Activated CD8-positive, alpha-beta memory T cell treated with anti-CD3 and anti-CD28 coated beads, Interleukin-2, amount 10 ng/mL, durations not matched to agents 7 days and 5 days (primary cell): ENCODE measurements at regions not wholly inside any gene's neighbourhood (a gene's known extent, or its start where the extent isn't known, plus 50 kb on each side); places are given as distances from the start of the nearest gene placed in this dataset.

Experiments
- ATAC-seq: fragments of 150-1000 bp; cut with Tn5 transposase; one replicate; pipeline ENCODE4 v1.10.0; 2021; ENCODE audit warnings: moderate library complexity
- CTCF ChIA-PET: fragments of 350-600 bp; sonication (Branson Sonifier 250); formaldehyde crosslinking; loops from one replicate; lab custom pipeline; 2021; ENCODE audit warnings: antibody characterized with exemption; lab: Charles Lee
- DNase-seq: peaks from one replicate; pipeline ENCODE4 v3.0.0-alpha.2; 2020
- H3K27ac Mint-ChIP-seq: one replicate; pipeline ENCODE4 v1.8.0; 2021; ENCODE audit warnings: mild to moderate bottlenecking, mixed read lengths
- H3K27me3 Mint-ChIP-seq: one replicate; pipeline ENCODE4 v1.8.0; 2021; ENCODE audit warnings: mixed read lengths
- H3K36me3 Mint-ChIP-seq: one replicate; pipeline ENCODE4 v1.8.0; 2021; ENCODE audit warnings: mild to moderate bottlenecking, mixed read lengths
- H3K4me1 Mint-ChIP-seq: one replicate; pipeline ENCODE4 v1.8.0; 2021; ENCODE audit warnings: mixed read lengths
- H3K4me3 Mint-ChIP-seq: one replicate; pipeline ENCODE4 v1.8.0; 2021; ENCODE audit warnings: mild to moderate bottlenecking, moderate library complexity, mixed read lengths
- H3K9me3 Mint-ChIP-seq: one replicate; pipeline ENCODE4 v1.8.0; 2022; ENCODE audit warnings: low read depth, mixed read lengths

- no peak for DNase-seq
- no peak overlapping the region for H3K27ac Mint-ChIP-seq
Observed at GRCh38 chr4:13836946-13837912, 209.7 kb upstream of the BOD1L1 start.

GRCh38 chr4:13840502-13841190 is 213.1 kb upstream of the BOD1L1 start:
- Mint-ChIP-seq H3K4me3 (no peak overlapping the region), H3K27me3 (no peaks in the 10 kb centered on the region), H3K4me1 (no peaks in the 10 kb centered on the region)

More at GRCh38 chr4:13836946-13837912, 209.7 kb upstream of the BOD1L1 start:
- Mint-ChIP-seq H3K36me3 (no peaks in the 10 kb centered on the region), H3K9me3 (no peaks in the 10 kb centered on the region), H3K4me3 (no peak overlapping the region), H3K27me3 (no peaks in the 10 kb centered on the region), H3K4me1 (no peaks in the 10 kb centered on the region)
- ATAC-seq = no peak
- CTCF ChIA-PET = no interaction called here

GRCh38 chr4:13844740-13845139 is 217.2 kb upstream of the BOD1L1 start:
- Mint-ChIP-seq H3K4me1 (no peaks in the 10 kb centered on the region), H3K27me3 (no peaks in the 10 kb centered on the region), H3K36me3 (no peaks in the 10 kb centered on the region), H3K4me3 (no peak overlapping the region), H3K27ac (no peak overlapping the region), H3K9me3 (no peaks in the 10 kb centered on the region)
- ATAC-seq = no peak
- DNase-seq = no peak
- CTCF ChIA-PET = no interaction called here

More at GRCh38 chr4:13840502-13841190, 213.1 kb upstream of the BOD1L1 start:
- no peak overlapping the region for H3K27ac Mint-ChIP-seq
- CTCF ChIA-PET = no interaction called here
- H3K36me3 Mint-ChIP-seq = no peaks in the 10 kb centered on the region
- no peak for DNase-seq
- H3K9me3 Mint-ChIP-seq = no peaks in the 10 kb centered on the region
- ATAC-seq = no peak

GRCh38 chr4:13849778-13850177 is 222.3 kb upstream of the BOD1L1 start:
- no peaks in the 10 kb centered on the region for H3K9me3 Mint-ChIP-seq
- no peak for DNase-seq
- H3K4me3 Mint-ChIP-seq = no peak overlapping the region
- no peaks in the 10 kb centered on the region for H3K4me1 Mint-ChIP-seq
- H3K36me3 Mint-ChIP-seq = no peaks in the 10 kb centered on the region
- ATAC-seq = no peak
- H3K27me3 Mint-ChIP-seq = no peaks in the 10 kb centered on the region
- CTCF ChIA-PET = no interaction called here
- H3K27ac Mint-ChIP-seq = no peak overlapping the region

GRCh38 chr4:13851085-13851940 is 223.8 kb upstream of the BOD1L1 start:
- DNase-seq = no peak
- Mint-ChIP-seq H3K4me1 (no peaks in the 10 kb centered on the region), H3K9me3 (no peaks in the 10 kb centered on the region), H3K4me3 (no peak overlapping the region), H3K27ac (no peak overlapping the region), H3K36me3 (no peaks in the 10 kb centered on the region), H3K27me3 (no peaks in the 10 kb centered on the region)
- CTCF ChIA-PET = no interaction called here
- ATAC-seq = no peak

- H3K36me3 Mint-ChIP-seq = no peaks in the 10 kb centered on the region
- H3K9me3 Mint-ChIP-seq = no peaks in the 10 kb centered on the region
- H3K27ac Mint-ChIP-seq = no peak overlapping the region
- H3K27me3 Mint-ChIP-seq = no peaks in the 10 kb centered on the region
- no peak overlapping the region for H3K4me3 Mint-ChIP-seq
- H3K4me1 Mint-ChIP-seq = no peaks in the 10 kb centered on the region
- ATAC-seq (no peak), DNase-seq (no peak)
- CTCF ChIA-PET = no interaction called here
Observed at GRCh38 chr4:13852411-13852810, 224.9 kb upstream of the BOD1L1 start.

- no peak for ATAC-seq
- Mint-ChIP-seq H3K36me3 (no peaks in the 10 kb centered on the region), H3K27ac (no peak overlapping the region), H3K9me3 (no peaks in the 10 kb centered on the region), H3K4me1 (no peaks in the 10 kb centered on the region), H3K4me3 (no peak overlapping the region), H3K27me3 (no peaks in the 10 kb centered on the region)
- DNase-seq = no peak
- CTCF ChIA-PET = no interaction called here
Observed at GRCh38 chr4:13856387-13856786, 228.9 kb upstream of the BOD1L1 start.

- Mint-ChIP-seq H3K4me3 (no peak overlapping the region), H3K27me3 (no peaks in the 10 kb centered on the region), H3K36me3 (no peaks in the 10 kb centered on the region), H3K27ac (no peak overlapping the region), H3K9me3 (peaks cover 2% of the 10 kb centered on the region), H3K4me1 (no peaks in the 10 kb centered on the region)
- CTCF ChIA-PET = no interaction called here
- ATAC-seq = no peak
- no peak for DNase-seq
Observed at GRCh38 chr4:13857397-13857796, 229.9 kb upstream of the BOD1L1 start.

- no peaks in the 10 kb centered on the region for H3K4me1 Mint-ChIP-seq
- no peak for DNase-seq
- ATAC-seq = no peak
- no peak overlapping the region for H3K4me3 Mint-ChIP-seq
- H3K36me3 Mint-ChIP-seq = no peaks in the 10 kb centered on the region
- no peaks in the 10 kb centered on the region for H3K27me3 Mint-ChIP-seq
- CTCF ChIA-PET = no interaction called here
- no peak overlapping the region for H3K27ac Mint-ChIP-seq
- peaks cover 2% of the 10 kb centered on the region for H3K9me3 Mint-ChIP-seq
Observed at GRCh38 chr4:13857800-13858199, 230.3 kb upstream of the BOD1L1 start.

- CTCF ChIA-PET = no interaction called here
Observed at GRCh38 chr4:13859423-13859822, 231.9 kb upstream of the BOD1L1 start.

GRCh38 chr4:13860126-13860525 is 232.6 kb upstream of the BOD1L1 start:
- DNase-seq (no peak), ATAC-seq (no peak)
- Mint-ChIP-seq H3K27me3 (no peaks in the 10 kb centered on the region), H3K9me3 (peaks cover 8% of the 10 kb centered on the region), H3K36me3 (no peaks in the 10 kb centered on the region), H3K4me1 (no peaks in the 10 kb centered on the region), H3K4me3 (no peak overlapping the region), H3K27ac (no peak overlapping the region)
- CTCF ChIA-PET = no interaction called here

More at GRCh38 chr4:13859423-13859822, 231.9 kb upstream of the BOD1L1 start:
- Mint-ChIP-seq H3K27ac (no peak overlapping the region), H3K9me3 (peaks cover 6% of the 10 kb centered on the region), H3K4me1 (no peaks in the 10 kb centered on the region), H3K4me3 (no peak overlapping the region), H3K27me3 (no peaks in the 10 kb centered on the region), H3K36me3 (no peaks in the 10 kb centered on the region)
- DNase-seq (no peak), ATAC-seq (no peak)

GRCh38 chr4:13865871-13866669 is 238.5 kb upstream of the BOD1L1 start:
- Mint-ChIP-seq H3K4me3 (no peak overlapping the region), H3K27ac (no peak overlapping the region), H3K9me3 (peaks cover 8% of the 10 kb centered on the region), H3K4me1 (no peaks in the 10 kb centered on the region), H3K36me3 (no peaks in the 10 kb centered on the region), H3K27me3 (no peaks in the 10 kb centered on the region)
- DNase-seq = no peak
- no peak for ATAC-seq
- CTCF ChIA-PET = no interaction called here

- DNase-seq (no peak), ATAC-seq (no peak)
- H3K4me1 Mint-ChIP-seq = no peaks in the 10 kb centered on the region
- CTCF ChIA-PET = no interaction called here
- no peak overlapping the region for H3K27ac Mint-ChIP-seq
- no peak overlapping the region for H3K4me3 Mint-ChIP-seq
- H3K36me3 Mint-ChIP-seq = no peaks in the 10 kb centered on the region
- peaks cover 8% of the 10 kb centered on the region for H3K9me3 Mint-ChIP-seq
- no peaks in the 10 kb centered on the region for H3K27me3 Mint-ChIP-seq
Observed at GRCh38 chr4:13866881-13867280, 239.4 kb upstream of the BOD1L1 start.
